Parathyroid adenoma (tissue), 2 donors: ENCODE measurements at regions not wholly inside any gene's neighbourhood (a gene's known extent, or its start where the extent isn't known, plus 50 kb on each side); places are given as distances from the start of the nearest gene placed in this dataset.

Experiments
- H2AFZ ChIP-seq: fragments of 300-600 bp; sonication (generic); one replicate; pipeline ENCODE4 v1.7.0; 2017; ENCODE audit warnings: antibody characterized with exemption, mild to moderate bottlenecking
- H3K27ac ChIP-seq: fragments of 300-600 bp; sonication (generic); one replicate; pipeline ENCODE4 v1.7.0; 2017
- H3K27me3 ChIP-seq: fragments of 300-600 bp; sonication (generic); one replicate; pipeline ENCODE4 v1.7.0; 2017; ENCODE audit warnings: low read length; ENCODE audit not compliant: control insufficient read depth, insufficient read depth
- H3K36me3 ChIP-seq: fragments of 300-600 bp; sonication (generic); one replicate; pipeline ENCODE4 v1.7.0; 2017; ENCODE audit warnings: low read length; ENCODE audit not compliant: control insufficient read depth, insufficient read depth
- H3K4me1 ChIP-seq: fragments of 300-600 bp; sonication (generic); one replicate; pipeline ENCODE4 v1.7.0; 2017; ENCODE audit warnings: control low read depth
- H3K4me2 ChIP-seq: fragments of 300-600 bp; sonication (generic); one replicate; pipeline ENCODE4 v1.7.0; 2017; ENCODE audit warnings: low read length
- H3K4me3 ChIP-seq: fragments of 300-600 bp; sonication (generic); one replicate; pipeline ENCODE4 v1.7.0; 2017; ENCODE audit warnings: low read depth, low read length
- H3K79me2 ChIP-seq: fragments of 300-600 bp; sonication (generic); one replicate; pipeline ENCODE4 v1.7.0; 2017; ENCODE audit warnings: control low read depth
- H3K9ac ChIP-seq: fragments of 300-600 bp; sonication (generic); one replicate; pipeline ENCODE4 v1.7.0; 2017; ENCODE audit warnings: mild to moderate bottlenecking
- H3K9me3 ChIP-seq: fragments of 300-600 bp; sonication (generic); one replicate; pipeline ENCODE4 v1.7.0; 2017; ENCODE audit warnings: low read length; ENCODE audit not compliant: control insufficient read depth
- CTCF ChIP-seq: fragments of 300-600 bp; sonication (generic); IDR thresholded peaks from one replicate; pipeline ENCODE4 v1.7.0; 2017; ENCODE audit warnings: antibody characterized with exemption, mild to moderate bottlenecking
- donor health status: primary hyperparathyroidism.

- TF ChIP-seq CTCF: no peak
- Histone ChIP-seq H3K9ac (no peak overlapping the region), H3K4me3 (no peak overlapping the region), H3K4me2 (no peak overlapping the region), H3K79me2 (no peaks in the 10 kb centered on the region), H3K27ac (no peak overlapping the region), H3K9me3 (no peaks in the 10 kb centered on the region), H3K27me3 (no peaks in the 10 kb centered on the region), H2AFZ (no peak overlapping the region), H3K4me1 (no peaks in the 10 kb centered on the region), H3K36me3 (no peaks in the 10 kb centered on the region)
Measured at GRCh38 chr6:145483191-145483996, 251.9 kb downstream of the EPM2A start.

GRCh38 chr6:145485288-145485687 lies 250.0 kb downstream of the EPM2A start:
- Histone ChIP-seq H3K4me3 (no peak overlapping the region), H3K4me1 (no peaks in the 10 kb centered on the region), H3K27me3 (no peaks in the 10 kb centered on the region), H3K9me3 (no peaks in the 10 kb centered on the region), H3K36me3 (no peaks in the 10 kb centered on the region), H3K27ac (no peak overlapping the region), H3K79me2 (no peaks in the 10 kb centered on the region), H2AFZ (no peak overlapping the region), H3K4me2 (no peak overlapping the region), H3K9ac (no peak overlapping the region)
- no peak for TF ChIP-seq CTCF

- Histone ChIP-seq H3K9ac (no peak overlapping the region), H3K4me1 (no peaks in the 10 kb centered on the region), H3K27me3 (no peaks in the 10 kb centered on the region), H2AFZ (no peak overlapping the region), H3K27ac (no peak overlapping the region), H3K4me2 (no peak overlapping the region), H3K9me3 (no peaks in the 10 kb centered on the region), H3K36me3 (no peaks in the 10 kb centered on the region), H3K79me2 (no peaks in the 10 kb centered on the region), H3K4me3 (no peak overlapping the region)
- TF ChIP-seq CTCF: no peak
Measured at GRCh38 chr6:145486306-145486705, 249.0 kb downstream of the EPM2A start.

GRCh38 chr6:145489583-145489982 lies 245.7 kb downstream of the EPM2A start:
- no peaks in the 10 kb centered on the region for H3K27me3 ChIP-seq
- H3K4me2 ChIP-seq: no peak overlapping the region
- no peak overlapping the region for H3K9ac ChIP-seq
- H3K4me1 ChIP-seq: no peaks in the 10 kb centered on the region
- no peak overlapping the region for H3K4me3 ChIP-seq
- H3K27ac ChIP-seq: no peak overlapping the region
- no peak for TF ChIP-seq CTCF
- H3K36me3 ChIP-seq: no peaks in the 10 kb centered on the region
- no peaks in the 10 kb centered on the region for H3K79me2 ChIP-seq
- no peaks in the 10 kb centered on the region for H3K9me3 ChIP-seq
- no peak overlapping the region for H2AFZ ChIP-seq

- H3K27ac ChIP-seq: no peak overlapping the region
- H3K4me3 ChIP-seq: no peak overlapping the region
- TF ChIP-seq CTCF: no peak
- no peaks in the 10 kb centered on the region for H3K27me3 ChIP-seq
- no peak overlapping the region for H3K4me2 ChIP-seq
- H3K79me2 ChIP-seq: no peaks in the 10 kb centered on the region
- H3K9ac ChIP-seq: no peak overlapping the region
- H3K4me1 ChIP-seq: no peaks in the 10 kb centered on the region
- H3K9me3 ChIP-seq: no peaks in the 10 kb centered on the region
- no peak overlapping the region for H2AFZ ChIP-seq
- no peaks in the 10 kb centered on the region for H3K36me3 ChIP-seq
Measured at GRCh38 chr6:145490068-145490467, 245.3 kb downstream of the EPM2A start.
